ENCODE measurements at regions not wholly inside any gene's neighbourhood (a gene's known extent, or its start where the extent isn't known, plus 50 kb on each side); places are given as distances from the start of the nearest gene placed in this dataset.
"Not testable (repeated sequence)": the region's sequence is repeated elsewhere in the genome, so short reads cannot be mapped to it uniquely, and the experiment has no call there.

- no peak overlapping the region for H3K9ac ChIP-seq (ENCODE audit: low read length)
- no peaks in the 10 kb centered on the region for H4K20me1 ChIP-seq (ENCODE audit: insufficient read depth, low read length)
- no peak overlapping the region for H3K4me2 ChIP-seq (ENCODE audit: low read length)
- H3K79me2 ChIP-seq (ENCODE audit: low read length) = no peaks in the 10 kb centered on the region
- no peaks in the 10 kb centered on the region for H3K27me3 ChIP-seq (ENCODE audit: low read depth, low read length)
- H3K9me3 ChIP-seq (ENCODE audit: insufficient read depth, low read length) = no peaks in the 10 kb centered on the region
- no peak overlapping the region for H2AFZ ChIP-seq (ENCODE audit: low read depth, low read length)
- H3K36me3 ChIP-seq (replicated peaks; ENCODE audit: low read depth, low read length) = no peaks in the 10 kb centered on the region
- no peak overlapping the region for H3K27ac ChIP-seq (ENCODE audit: low read length)
- H3K4me3 ChIP-seq (ENCODE audit: low read length) = no peak overlapping the region
- H3K4me1 ChIP-seq (ENCODE audit: low read length) = peaks cover 44% of the 10 kb centered on the region
- TF ChIP-seq EZH2phosphoT487 (IDR thresholded peaks at IDR 0.05; ENCODE audit: low read depth) = no peak
- TF ChIP-seq CTCF (IDR thresholded peaks at IDR 0.05; ENCODE audit: low read depth, low read length) = no peak
Observed at GRCh38 chr9:72458153-72458552, 63.3 kb upstream of the TMC1 start.

- Histone ChIP-seq H3K4me2 (ENCODE audit: low read length) (no peak overlapping the region), H4K20me1 (ENCODE audit: insufficient read depth, low read length) (no peaks in the 10 kb centered on the region), H3K79me2 (ENCODE audit: low read length) (no peaks in the 10 kb centered on the region), H3K27me3 (ENCODE audit: low read depth, low read length) (no peaks in the 10 kb centered on the region), H3K36me3 (replicated peaks; ENCODE audit: low read depth, low read length) (no peaks in the 10 kb centered on the region), H3K4me1 (ENCODE audit: low read length) (peaks cover 41% of the 10 kb centered on the region), H3K27ac (ENCODE audit: low read length) (no peak overlapping the region), H2AFZ (ENCODE audit: low read depth, low read length) (no peak overlapping the region), H3K9ac (ENCODE audit: low read length) (no peak overlapping the region), H3K4me3 (ENCODE audit: low read length) (no peak overlapping the region), H3K9me3 (ENCODE audit: insufficient read depth, low read length) (no peaks in the 10 kb centered on the region)
- TF ChIP-seq EZH2phosphoT487 (IDR thresholded peaks at IDR 0.05; ENCODE audit: low read depth) (no peak), CTCF (IDR thresholded peaks at IDR 0.05; ENCODE audit: low read depth, low read length) (no peak)
Observed at GRCh38 chr9:72457366-72457765, 64.0 kb upstream of the TMC1 start.

- H3K79me2 ChIP-seq (ENCODE audit: low read length) = no peaks in the 10 kb centered on the region
- no peak overlapping the region for H3K4me2 ChIP-seq (ENCODE audit: low read length)
- H3K4me3 ChIP-seq (ENCODE audit: low read length) = no peak overlapping the region
- H3K9me3 ChIP-seq (ENCODE audit: insufficient read depth, low read length) = no peaks in the 10 kb centered on the region
- H3K9ac ChIP-seq (ENCODE audit: low read length) = no peak overlapping the region
- H3K4me1 ChIP-seq (ENCODE audit: low read length) = peaks cover 18% of the 10 kb centered on the region
- H3K36me3 ChIP-seq (replicated peaks; ENCODE audit: low read depth, low read length) = no peaks in the 10 kb centered on the region
- no peak overlapping the region for H3K27ac ChIP-seq (ENCODE audit: low read length)
- no peak overlapping the region for H2AFZ ChIP-seq (ENCODE audit: low read depth, low read length)
- H4K20me1 ChIP-seq (ENCODE audit: insufficient read depth, low read length) = no peaks in the 10 kb centered on the region
- H3K27me3 ChIP-seq (ENCODE audit: low read depth, low read length) = no peaks in the 10 kb centered on the region
- no peak for TF ChIP-seq CTCF (IDR thresholded peaks at IDR 0.05; ENCODE audit: low read depth, low read length)
- TF ChIP-seq EZH2phosphoT487 (IDR thresholded peaks at IDR 0.05; ENCODE audit: low read depth) = no peak
Observed at GRCh38 chr9:72454871-72455491, 66.4 kb upstream of the TMC1 start.

- H3K9ac ChIP-seq (ENCODE audit: low read length) = no peak overlapping the region
- no peak overlapping the region for H2AFZ ChIP-seq (ENCODE audit: low read depth, low read length)
- H3K4me2 ChIP-seq (ENCODE audit: low read length) = no peak overlapping the region
- no peaks in the 10 kb centered on the region for H3K36me3 ChIP-seq (replicated peaks; ENCODE audit: low read depth, low read length)
- no peaks in the 10 kb centered on the region for H3K79me2 ChIP-seq (ENCODE audit: low read length)
- no peak overlapping the region for H3K4me3 ChIP-seq (ENCODE audit: low read length)
- H3K27me3 ChIP-seq (ENCODE audit: low read depth, low read length) = no peaks in the 10 kb centered on the region
- no peak overlapping the region for H3K27ac ChIP-seq (ENCODE audit: low read length)
- TF ChIP-seq EZH2phosphoT487 (IDR thresholded peaks at IDR 0.05; ENCODE audit: low read depth) (no peak), CTCF (IDR thresholded peaks at IDR 0.05; ENCODE audit: low read depth, low read length) (no peak)
- no peaks in the 10 kb centered on the region for H3K9me3 ChIP-seq (ENCODE audit: insufficient read depth, low read length)
- no peaks in the 10 kb centered on the region for H4K20me1 ChIP-seq (ENCODE audit: insufficient read depth, low read length)
- peaks cover 8% of the 10 kb centered on the region for H3K4me1 ChIP-seq (ENCODE audit: low read length)
Observed at GRCh38 chr9:72453797-72454196, 67.6 kb upstream of the TMC1 start.

- H3K9ac ChIP-seq (ENCODE audit: low read length); H3K4me3 ChIP-seq (ENCODE audit: low read length); H4K20me1 ChIP-seq (ENCODE audit: insufficient read depth, low read length); H3K27me3 ChIP-seq (ENCODE audit: low read depth, low read length); H2AFZ ChIP-seq (ENCODE audit: low read depth, low read length); H3K9me3 ChIP-seq (ENCODE audit: insufficient read depth, low read length); H3K79me2 ChIP-seq (ENCODE audit: low read length); H3K36me3 ChIP-seq (replicated peaks; ENCODE audit: low read depth, low read length): not testable (repeated sequence)
- Histone ChIP-seq H3K27ac (ENCODE audit: low read length) (peak overlapping the region; percentile 98), H3K4me2 (ENCODE audit: low read length) (peak overlapping the region; percentile 60; the same call in 1 of the 2 replicates), H3K4me1 (ENCODE audit: low read length) (peaks cover 50% of the 10 kb centered on the region)
Observed at GRCh38 chr9:72446241-72446640, 75.2 kb upstream of the TMC1 start.

Measured in OCI-LY3 (cell line).